Epidermal melanocyte (primary cell): ENCODE measurements at regions not wholly inside any gene's neighbourhood (a gene's known extent, or its start where the extent isn't known, plus 50 kb on each side); places are given as distances from the start of the nearest gene placed in this dataset.
"Not testable (repeated sequence)": the region's sequence is repeated elsewhere in the genome, so short reads cannot be mapped to it uniquely, and the experiment has no call there.

Experiments used
- DNase-seq: peaks from one replicate; pipeline ENCODE4 v3.0.0; 2011; ENCODE audit warnings: low spot score; ENCODE audit not compliant: insufficient read length

- DNase-seq: peak; percentile 34
These were observed 836.1 kb upstream of the ADAMTS5 start for GRCh38 chr21:27802816-27803475.

- DNase-seq: no peak
These were observed 833.0 kb upstream of the ADAMTS5 start for GRCh38 chr21:27799861-27800260.

DNA sequence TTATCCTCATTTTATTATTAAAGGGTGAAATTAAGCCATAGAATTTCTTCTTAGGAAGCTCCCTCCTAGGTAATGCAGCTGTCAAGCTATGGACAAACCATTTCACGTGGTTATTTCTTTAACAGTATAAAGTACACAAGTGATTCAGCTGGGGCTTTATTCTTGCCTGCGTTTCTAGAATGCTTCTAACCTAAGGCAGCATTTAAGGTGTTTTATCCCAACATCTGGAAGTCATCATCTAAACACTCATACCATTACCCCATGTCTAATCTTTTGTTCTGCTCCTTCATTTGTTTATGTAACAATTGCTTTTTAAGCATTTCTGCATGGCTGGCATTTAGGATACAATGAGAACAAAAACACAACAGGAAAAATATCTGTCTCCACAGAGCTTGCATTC, 829.2 kb upstream of the ADAMTS5 start:
- DNase-seq: no peak

GRCh38 chr21:27795418-27795817, 828.5 kb upstream of the ADAMTS5 start:
- DNase-seq: no peak

DNA sequence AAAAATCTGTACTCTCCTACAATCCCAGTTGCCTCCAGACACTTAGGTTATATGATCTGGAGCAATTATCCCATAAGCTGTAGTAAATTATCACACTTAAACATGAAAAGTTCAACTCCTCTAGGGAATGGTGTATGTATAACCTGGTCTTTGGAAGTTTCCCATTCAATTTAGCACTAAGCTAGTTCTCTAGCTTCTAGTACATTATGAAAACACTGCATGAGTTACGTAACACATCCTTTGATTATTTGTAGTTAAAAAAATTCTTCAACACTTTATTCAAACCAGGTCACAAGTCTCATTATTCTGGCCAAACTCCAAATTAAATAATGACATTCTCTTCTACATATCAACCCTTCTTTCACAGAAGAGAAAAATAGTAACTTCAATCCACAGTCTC, 827.0 kb upstream of the ADAMTS5 start:
- no peak for DNase-seq

DNA sequence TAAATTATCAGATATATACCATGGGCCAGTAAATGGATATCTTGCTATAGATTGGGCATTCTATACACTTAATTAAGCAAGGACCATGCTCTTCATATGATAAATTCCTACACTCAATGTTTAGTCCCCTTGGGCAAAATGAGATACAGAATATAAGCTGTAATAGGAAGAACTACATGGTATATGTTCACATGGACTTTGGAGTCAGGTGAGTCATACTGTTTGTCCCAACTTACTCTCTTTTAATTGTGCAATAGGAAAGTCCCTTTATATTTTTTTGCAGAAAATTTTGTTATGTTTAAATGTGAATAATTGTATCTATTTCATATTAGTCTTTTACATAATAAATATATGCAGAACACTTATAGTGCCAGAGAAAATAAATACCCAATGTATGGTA, 820.2 kb upstream of the ADAMTS5 start:
- no peak for DNase-seq

GRCh38 chr21:27779606-27780005, 812.7 kb upstream of the ADAMTS5 start:
- no peak for DNase-seq

GRCh38 chr21:27776925-27777553, 810.2 kb upstream of the ADAMTS5 start:
- no peak for DNase-seq

GRCh38 chr21:27772816-27773215, 805.9 kb upstream of the ADAMTS5 start:
- DNase-seq: no peak

DNA sequence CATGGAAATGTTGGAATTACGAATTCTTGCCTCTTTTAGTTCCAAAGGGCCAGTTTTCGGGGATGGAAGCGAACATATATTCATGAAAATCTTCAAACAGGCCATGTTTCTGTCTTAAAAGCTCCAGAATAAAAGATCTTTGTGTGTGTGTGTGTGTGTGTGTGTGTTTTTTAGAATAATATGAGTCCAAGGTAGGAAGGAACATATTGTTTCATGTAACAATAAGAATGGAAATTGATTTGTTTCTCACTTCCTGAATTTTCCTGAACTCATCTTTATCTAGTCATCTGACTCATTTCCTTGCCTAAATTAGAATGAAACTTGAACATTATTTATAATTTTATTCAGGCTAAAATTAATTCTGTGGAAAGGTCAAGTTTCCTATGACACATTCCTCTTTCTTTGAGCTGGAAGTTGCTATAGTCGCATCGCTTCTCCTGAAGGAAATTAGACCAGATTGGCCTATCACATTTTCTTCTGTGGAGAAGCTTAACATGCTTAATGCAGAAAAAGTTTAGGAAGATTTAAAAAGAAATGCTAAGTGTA, 805.1 kb upstream of the ADAMTS5 start:
- no peak for DNase-seq

- no peak for DNase-seq
These were observed 802.9 kb upstream of the ADAMTS5 start for GRCh38 chr21:27769763-27770162.

DNA sequence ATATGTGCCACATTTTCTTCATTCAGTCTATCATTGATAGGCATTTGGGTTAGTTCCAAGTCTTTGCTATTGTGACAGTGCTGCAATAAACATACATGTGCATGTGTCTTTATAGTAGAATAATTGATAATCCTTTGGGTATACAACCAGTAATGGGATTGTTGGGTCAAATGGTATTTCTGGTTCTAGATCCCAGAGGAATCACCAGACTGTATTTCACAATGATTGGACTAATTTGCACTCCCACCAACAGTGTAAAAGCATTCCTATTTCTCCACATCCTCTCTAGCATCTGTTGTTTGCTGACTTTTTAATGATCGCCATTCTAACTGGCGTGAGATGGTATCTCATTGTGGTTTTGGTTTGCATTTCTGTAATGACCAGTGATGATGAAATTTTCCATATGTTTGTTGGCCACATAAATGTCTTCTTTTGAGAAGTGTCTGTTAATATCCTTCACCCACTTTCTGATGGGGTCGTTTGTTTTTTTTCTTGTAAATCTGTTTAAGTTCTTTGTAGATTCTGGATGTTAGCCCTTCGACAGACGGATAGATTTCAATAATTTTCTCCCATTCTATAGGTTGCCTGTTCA, 801.3 kb upstream of the ADAMTS5 start:
- DNase-seq: not testable (repeated sequence)

DNA sequence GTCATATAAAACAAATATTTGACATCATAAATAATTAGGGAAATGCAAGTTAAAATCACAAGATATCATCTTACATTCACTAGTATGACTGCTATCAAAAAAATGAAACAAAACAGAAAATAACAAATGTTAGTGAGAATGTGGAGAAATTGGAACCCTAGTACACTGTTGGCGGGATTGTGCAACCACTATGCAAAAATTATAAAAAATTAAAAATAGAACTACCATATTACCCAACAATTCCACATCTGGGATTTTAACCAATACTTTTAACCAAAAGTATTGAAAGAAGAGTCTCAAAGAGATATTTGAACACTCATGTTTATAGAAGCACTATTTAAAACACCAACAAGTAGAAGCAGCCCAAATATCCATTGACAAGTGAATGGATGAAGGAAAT, 797.2 kb upstream of the ADAMTS5 start:
- DNase-seq: no peak

GRCh38 chr21:27761623-27762022, 794.7 kb upstream of the ADAMTS5 start:
- DNase-seq: no peak

- no peak for DNase-seq
These were observed 792.9 kb upstream of the ADAMTS5 start for GRCh38 chr21:27759820-27760219.

GRCh38 chr21:27759091-27759659, 792.3 kb upstream of the ADAMTS5 start:
- no peak for DNase-seq

GRCh38 chr21:27756191-27756590, 789.3 kb upstream of the ADAMTS5 start:
- DNase-seq: no peak

DNA sequence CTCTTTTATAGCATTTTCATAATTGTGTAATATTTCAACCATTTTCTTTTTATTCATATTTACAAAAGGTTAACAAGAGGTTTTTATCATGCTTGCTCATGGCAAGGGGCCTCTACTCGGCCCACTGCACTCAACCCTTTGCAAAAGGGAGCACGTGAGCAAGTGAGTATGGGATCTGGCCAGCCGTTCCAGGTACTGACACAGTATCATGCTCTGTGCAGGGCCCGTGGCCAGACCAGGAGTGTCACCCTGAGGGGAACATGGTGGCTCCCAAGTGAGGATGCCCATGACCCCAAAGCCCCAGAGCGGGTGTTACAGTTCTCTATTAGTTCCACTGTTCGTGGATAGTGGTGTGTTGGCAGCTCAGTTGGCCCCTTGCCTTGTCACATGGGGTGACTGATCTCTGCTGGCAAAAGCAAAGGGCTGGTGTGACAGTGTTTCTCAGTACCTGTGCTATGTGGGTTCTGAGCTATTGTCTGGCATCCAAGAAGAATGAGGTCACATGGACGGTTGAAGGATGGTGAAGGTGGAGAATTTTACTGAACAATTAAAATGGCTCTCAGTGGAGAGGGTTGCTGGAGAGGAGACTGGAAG, 777.2 kb upstream of the ADAMTS5 start:
- no peak for DNase-seq

DNA sequence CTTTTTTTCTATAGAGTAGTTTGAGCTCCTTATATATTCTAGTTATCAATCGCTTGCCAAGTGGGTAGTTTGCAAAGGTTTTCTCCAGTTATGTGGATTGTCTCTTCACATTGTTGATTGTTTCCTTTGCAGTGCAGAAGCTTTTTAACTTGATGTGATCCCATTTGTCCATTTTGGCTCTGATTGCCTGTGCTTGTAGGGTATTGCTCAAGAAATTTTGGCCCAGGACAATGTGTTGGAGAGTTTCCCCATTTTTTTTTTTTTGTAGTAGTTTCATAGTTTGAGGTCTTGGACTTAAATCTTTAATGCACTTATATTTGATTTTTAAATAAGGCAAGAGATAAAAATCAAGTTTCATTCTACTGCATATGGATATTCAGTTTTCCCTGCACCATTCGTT, 774.8 kb upstream of the ADAMTS5 start:
- DNase-seq: no peak

GRCh38 chr21:27740084-27740483, 773.2 kb upstream of the ADAMTS5 start:
- no peak for DNase-seq

DNA sequence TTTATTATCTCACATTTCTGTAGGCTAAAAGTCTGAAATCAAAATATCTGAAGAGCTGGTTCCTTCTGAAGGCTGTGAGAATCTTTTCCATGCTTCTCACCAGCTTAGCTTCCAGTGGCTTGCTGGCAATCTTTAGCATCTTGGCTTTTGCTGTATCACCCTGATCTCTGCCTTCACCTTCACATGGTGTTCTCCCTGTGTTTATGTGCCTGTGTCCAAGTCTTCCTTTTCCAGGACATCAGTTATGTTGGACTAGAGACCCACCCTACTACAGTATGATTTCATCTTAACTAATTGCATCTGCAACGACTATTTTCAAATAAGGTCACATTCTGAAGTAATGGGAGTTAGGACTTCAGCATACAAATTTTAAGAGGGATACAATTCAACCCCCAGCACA, 772.3 kb upstream of the ADAMTS5 start:
- no peak for DNase-seq

GRCh38 chr21:27735699-27736098, 768.8 kb upstream of the ADAMTS5 start:
- DNase-seq: no peak
